IPS DF 19.7 (cell line): ENCODE measurements at regions not wholly inside any gene's neighbourhood (a gene's known extent, or its start where the extent isn't known, plus 50 kb on each side); places are given as distances from the start of the nearest gene placed in this dataset.

Source experiments
- DNase-seq: peaks from one replicate; pipeline ENCODE4 v3.0.0-alpha.2; 2013; ENCODE audit warnings: low read depth, low spot score

DNA sequence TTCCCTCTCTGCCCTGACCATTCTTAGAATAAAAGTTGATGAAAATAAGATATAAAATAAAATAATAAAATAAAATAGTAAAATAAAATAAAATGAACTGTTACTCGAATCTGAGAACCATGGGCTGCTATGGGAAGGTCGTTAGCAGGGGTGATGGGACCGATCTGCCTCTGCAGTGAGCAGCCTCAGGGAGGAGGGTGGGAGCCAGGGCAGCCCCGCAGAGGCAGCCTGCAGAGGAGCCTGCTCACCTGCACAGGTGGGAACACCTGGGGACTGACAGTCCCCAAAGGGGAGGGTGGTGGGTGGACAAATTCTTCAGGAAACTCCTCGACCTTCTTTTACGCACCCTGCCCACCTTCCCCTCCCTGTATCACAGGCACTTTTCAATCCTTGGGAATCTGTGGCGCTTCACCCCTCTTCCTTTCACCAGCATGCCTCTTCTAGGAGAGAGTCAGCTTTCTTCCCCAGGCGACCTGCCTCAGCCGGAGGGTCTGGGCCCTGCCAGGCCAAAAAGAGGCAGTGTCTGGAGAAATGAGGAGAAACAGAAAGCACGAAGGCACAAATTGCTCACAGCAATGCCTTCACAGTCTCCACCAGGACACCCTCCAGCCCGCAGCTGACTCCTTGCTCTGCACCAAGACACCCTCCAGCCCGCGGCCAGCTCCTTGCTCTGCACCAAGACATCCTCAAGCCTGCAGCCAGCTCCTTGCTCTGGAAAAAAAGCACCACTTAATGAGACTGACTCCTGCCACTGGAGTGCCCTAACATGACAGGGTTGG lies 368.4 kb upstream of the SHH start:
- no peak for DNase-seq

- DNase-seq = no peak
Measured at GRCh38 chr7:156179872-156180390, 367.7 kb upstream of the SHH start.

DNA sequence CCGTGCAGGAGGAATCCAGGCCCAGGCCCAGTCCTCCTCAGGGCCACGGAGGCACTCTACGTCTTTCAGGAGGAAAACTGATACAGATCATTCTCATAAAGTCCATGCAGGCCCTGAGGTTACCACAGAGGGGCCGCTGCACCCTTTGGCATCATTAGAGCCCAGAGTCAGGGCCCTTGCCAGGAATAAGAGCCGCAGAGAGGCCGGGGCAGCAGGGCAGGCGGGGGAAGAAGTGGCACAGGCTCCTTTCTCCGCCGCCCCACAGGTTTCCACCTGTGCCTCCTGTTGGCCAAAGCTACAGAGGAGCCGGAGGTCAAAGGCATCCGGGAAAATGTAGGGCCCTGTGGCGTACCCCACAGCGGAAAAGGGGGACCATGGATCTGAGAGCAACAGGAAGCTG lies 366.6 kb upstream of the SHH start:
- no peak for DNase-seq

GRCh38 chr7:156178214-156178613 lies 366.0 kb upstream of the SHH start:
- DNase-seq = no peak

- no peak for DNase-seq
Measured at GRCh38 chr7:156177422-156178055, 365.3 kb upstream of the SHH start.

- DNase-seq = no peak
Measured at GRCh38 chr7:156176039-156176438, 363.8 kb upstream of the SHH start.

DNA sequence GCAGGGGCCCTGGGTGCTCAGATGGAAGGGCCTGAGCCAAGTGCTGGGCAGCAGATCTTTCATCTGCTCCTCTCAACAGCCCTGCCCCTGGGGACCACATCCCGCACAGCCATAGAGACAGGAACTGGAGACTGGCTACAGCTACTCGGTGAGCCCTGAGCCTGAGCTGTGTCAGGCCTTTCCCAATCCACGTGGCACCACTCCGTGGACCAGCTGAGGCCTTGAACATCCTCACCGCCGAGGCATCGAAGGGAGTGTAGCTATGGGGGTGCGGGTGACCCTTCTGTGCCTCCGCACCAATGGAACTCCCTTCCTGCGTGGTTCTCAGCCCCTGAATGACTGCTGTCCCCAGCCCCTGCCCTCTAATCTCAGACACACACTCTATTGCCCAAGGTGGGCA lies 362.7 kb upstream of the SHH start:
- no peak for DNase-seq

GRCh38 chr7:156174428-156174827 lies 362.2 kb upstream of the SHH start:
- DNase-seq = no peak

DNA sequence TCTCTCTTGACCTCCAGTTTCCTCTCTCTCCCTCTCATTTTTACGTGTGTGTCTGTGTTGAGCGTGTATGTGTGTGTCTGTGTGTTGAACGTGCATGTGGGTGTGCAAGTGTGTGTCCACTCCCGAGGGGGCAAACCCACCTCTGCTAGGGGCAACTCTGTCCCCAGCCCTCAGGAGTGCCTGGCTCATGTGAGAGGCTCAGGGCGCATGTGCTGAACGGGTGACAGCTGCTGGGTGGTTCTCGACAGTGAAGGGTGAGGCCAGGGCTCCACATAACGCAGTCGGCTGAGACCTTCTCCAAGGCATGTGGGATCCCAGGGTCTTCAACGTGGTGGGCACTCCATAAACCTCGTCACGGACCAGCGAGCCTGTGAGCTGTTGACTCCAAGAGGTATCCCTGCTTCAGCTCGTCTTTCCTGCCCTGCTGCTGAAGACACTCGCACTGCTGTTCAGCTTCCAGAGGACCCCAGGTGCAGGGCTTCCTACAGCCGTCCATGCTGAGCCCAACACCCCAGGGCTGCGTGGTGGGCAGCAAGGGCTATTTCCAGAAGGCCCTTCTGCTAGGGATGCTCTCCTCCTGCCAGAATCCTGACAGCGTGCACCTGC lies 361.6 kb upstream of the SHH start:
- no peak for DNase-seq

DNA sequence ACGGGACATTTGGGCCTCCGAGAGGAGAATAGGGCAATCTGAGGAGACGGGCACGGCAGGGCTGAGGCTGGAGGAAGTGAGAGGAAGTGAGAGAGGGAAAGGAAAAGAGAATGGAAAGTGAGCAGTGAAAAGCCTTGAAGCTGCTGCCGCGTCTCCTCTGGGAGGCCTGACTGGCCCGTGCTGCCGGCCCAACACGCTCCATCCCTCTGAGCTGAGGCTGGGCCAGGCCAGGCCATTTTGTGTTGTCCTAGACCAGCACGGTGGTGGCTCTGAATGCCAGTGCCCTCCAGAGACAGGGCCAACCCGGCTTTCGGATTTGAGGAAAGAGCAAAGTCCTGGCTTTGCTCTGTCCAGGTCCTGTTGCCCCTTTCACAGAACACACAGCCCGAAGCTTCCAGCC lies 361.1 kb upstream of the SHH start:
- DNase-seq = no peak

DNA sequence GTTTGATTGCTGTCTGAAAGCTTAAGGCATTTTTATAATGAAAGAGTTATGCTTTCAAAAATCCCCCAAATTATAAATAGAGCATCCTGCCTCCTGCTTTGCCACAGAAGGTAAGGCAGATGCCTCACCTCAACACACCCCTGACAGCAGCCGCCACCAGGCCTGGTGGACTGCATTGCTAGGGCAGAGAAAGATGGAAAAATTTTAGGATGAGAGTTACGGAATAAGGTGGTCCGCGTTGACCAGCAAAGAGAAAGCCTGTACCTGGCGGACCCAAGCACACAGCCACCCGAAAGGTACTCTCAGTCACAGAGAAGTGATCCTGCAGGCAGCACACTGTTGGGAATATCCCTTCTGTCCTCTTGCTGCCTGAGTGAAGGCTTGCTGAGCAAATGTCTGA lies 360.4 kb upstream of the SHH start:
- no peak for DNase-seq

- no peak for DNase-seq
Measured at GRCh38 chr7:156169474-156170370, 357.5 kb upstream of the SHH start.

GRCh38 chr7:156168434-156168833 lies 356.2 kb upstream of the SHH start:
- DNase-seq = no peak

- DNase-seq = no peak
Measured at GRCh38 chr7:156167987-156168386, 355.7 kb upstream of the SHH start.

- no peak for DNase-seq
Measured at GRCh38 chr7:156167417-156167807, 355.1 kb upstream of the SHH start.

- DNase-seq = no peak
Measured at GRCh38 chr7:156166692-156167416, 354.6 kb upstream of the SHH start.

DNA sequence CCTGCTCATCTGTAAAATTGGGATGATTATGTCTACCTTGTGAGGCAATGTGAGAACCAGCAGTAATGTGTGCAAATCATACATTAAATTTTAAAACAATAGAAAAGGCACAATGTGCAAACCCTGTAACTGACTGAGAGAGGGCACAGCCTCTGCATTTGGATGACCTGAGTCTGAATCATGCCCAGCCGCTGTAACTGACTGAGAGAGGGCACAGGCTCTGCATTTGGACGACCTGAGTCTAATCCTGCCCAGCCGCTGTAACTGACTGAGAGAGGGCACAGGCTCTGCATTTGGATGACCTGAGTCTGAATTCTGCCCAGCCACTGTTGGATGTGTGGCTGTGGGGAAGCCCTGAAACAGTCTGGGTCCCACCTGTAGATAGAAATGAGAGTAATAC lies 351.5 kb upstream of the SHH start:
- no peak for DNase-seq

- no peak for DNase-seq
Measured at GRCh38 chr7:156162451-156162850, 350.2 kb upstream of the SHH start.

DNA sequence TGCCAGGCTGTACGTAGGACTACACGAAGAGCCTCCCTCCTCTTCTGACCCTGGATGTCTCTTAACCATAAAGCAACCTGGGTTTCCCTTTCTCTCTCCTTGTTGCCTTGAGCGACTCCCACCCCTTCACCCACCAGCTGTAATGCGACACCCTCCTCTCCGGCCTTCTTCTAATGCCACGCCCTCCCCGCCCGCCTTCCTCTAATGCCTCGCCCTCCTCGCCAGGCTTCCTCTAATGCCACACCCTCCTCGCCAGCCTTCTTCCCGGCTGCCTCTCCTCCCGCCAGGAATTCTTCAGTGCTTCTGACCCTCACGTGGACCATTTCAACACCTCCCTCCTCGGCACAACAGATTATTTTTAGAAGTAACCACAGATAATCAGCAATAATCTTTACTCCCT lies 348.5 kb upstream of the SHH start:
- peak; percentile 50 for DNase-seq

- DNase-seq = no peak
Measured at GRCh38 chr7:156158693-156159092, 346.4 kb upstream of the SHH start.

- DNase-seq = no peak
Measured at GRCh38 chr7:156158213-156158612, 345.9 kb upstream of the SHH start.
